HEK293T (cell line): ENCODE measurements at regions not wholly inside any gene's neighbourhood (a gene's known extent, or its start where the extent isn't known, plus 50 kb on each side); places are given as distances from the start of the nearest gene placed in this dataset.

Experiments
- BHLHE40 ChIP-seq: fragments of 450-650 bp; IDR thresholded peaks from 2 replicates; pipeline ENCODE4 v1.6.1; 2016; ENCODE audit warnings: mild to moderate bottlenecking, moderate library complexity, borderline replicate concordance
- CTBP1 ChIP-seq: fragments of 450-650 bp; IDR thresholded peaks from 2 replicates; pipeline ENCODE4 v1.6.1; 2016; ENCODE audit warnings: borderline replicate concordance
- FOXA1 ChIP-seq: fragments of 450-650 bp; IDR thresholded peaks from 2 replicates; pipeline ENCODE4 v1.6.1; 2016; ENCODE audit warnings: mild to moderate bottlenecking
- LEF1 ChIP-seq: fragments of 450-650 bp; IDR thresholded peaks from 2 replicates; pipeline ENCODE4 v1.6.1; 2017; ENCODE audit warnings: mild to moderate bottlenecking, borderline replicate concordance
- NFRKB ChIP-seq: fragments of 450-650 bp; IDR thresholded peaks from 2 replicates; pipeline ENCODE4 v1.6.1; 2016; ENCODE audit warnings: mild to moderate bottlenecking, moderate library complexity
- PKNOX1 ChIP-seq: fragments of 450-650 bp; IDR thresholded peaks from 2 replicates; pipeline ENCODE4 v1.6.1; 2016
- SP1 ChIP-seq: fragments of 450-650 bp; IDR thresholded peaks from 2 replicates; pipeline ENCODE4 v1.6.1; 2017
- SUZ12 ChIP-seq: fragments of 450-650 bp; IDR thresholded peaks from 2 replicates; pipeline ENCODE4 v1.6.1; 2016; ENCODE audit warnings: mild to moderate bottlenecking
- TARDBP ChIP-seq: fragments of 450-650 bp; IDR thresholded peaks from 2 replicates; pipeline ENCODE4 v1.6.1; 2016

GRCh38 chr5:33010846-33011245 is 299.7 kb downstream of the NPR3 start:
- TF ChIP-seq LEF1 (no peak), SP1 (no peak), NFRKB (no peak), SUZ12 (no peak), FOXA1 (no peak), CTBP1 (no peak), TARDBP (no peak), PKNOX1 (no peak), BHLHE40 (no peak)
